ENCODE measurements at regions not wholly inside any gene's neighbourhood (a gene's known extent, or its start where the extent isn't known, plus 50 kb on each side); places are given as distances from the start of the nearest gene placed in this dataset.
A peak's percentile ranks its signal among the peaks of the same experiment; 100 is the strongest.

DNA sequence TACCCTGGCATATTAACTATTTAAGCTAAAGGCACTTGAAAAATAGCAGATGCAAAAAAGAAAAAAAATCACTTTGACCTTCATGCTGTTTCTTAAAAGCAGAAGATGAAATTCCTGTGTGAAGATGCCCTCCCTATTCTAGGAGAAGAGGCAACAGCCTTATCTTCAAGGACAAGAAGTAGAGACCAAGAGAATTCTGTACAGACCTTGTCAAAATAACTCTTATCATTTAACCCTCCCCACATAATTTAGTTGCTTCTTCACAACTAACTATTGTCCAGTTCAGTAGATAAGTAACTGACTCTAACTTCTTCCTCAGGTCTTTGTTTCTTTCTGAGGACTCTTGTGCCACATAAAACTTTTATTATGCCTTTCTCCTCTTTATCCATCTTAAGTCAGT is 72.0 kb upstream of the MARCHF10 start:
- DNase-seq, result no peak

DNA sequence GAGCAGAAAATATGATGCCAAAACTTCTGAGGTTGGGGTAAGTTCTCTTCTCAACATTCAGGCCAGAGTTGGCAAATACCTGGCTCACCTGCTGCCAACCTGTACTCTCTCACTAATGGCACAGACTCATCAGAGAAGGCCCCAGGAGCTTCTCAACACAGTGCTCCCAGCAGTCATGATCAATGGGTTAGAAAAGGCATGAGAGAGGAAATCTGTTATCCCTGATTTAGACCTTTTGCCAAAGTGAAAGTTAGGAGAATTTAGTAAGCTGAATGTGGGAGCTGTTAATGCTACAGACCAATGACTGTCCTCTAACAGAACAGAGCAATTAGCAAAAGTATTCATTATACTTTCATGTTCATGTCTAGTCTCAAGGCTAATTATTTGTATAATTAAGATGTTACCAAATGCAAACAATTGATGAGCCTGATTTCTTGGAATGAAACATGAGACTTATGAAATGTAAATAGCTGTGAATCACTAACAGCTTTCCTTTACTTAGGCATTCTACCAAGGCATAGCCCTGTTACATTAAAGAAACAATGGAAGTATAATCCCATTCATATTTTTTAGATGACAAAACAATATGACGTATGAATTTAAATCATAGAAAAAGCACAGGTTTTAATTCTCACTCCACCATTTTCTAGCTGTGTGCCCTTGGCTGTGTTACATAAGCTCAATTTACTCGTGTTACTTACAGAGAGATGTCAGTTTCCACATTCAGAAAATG is 68.7 kb upstream of the MARCHF10 start:
- DNase-seq, result no peak

DNA sequence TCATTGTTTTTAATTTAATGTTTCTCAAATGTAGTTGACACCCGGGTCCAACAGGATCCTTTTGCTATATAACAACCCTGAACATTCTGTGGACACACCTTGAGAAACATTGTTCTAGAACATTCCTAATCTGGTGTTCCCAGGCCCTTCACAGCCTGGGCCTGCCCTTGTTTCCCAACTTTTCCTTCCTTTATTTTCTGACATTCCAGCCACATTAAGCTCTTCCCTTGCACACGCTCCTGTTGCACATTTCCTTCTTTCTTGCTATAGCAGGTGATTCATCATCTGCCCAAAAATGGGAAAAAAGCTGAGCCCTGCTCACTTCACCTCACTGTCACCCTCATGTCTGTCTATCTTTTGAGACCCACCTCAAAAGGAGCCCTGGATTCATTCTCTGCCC is 67.9 kb upstream of the MARCHF10 start:
- no peak for DNase-seq

DNA sequence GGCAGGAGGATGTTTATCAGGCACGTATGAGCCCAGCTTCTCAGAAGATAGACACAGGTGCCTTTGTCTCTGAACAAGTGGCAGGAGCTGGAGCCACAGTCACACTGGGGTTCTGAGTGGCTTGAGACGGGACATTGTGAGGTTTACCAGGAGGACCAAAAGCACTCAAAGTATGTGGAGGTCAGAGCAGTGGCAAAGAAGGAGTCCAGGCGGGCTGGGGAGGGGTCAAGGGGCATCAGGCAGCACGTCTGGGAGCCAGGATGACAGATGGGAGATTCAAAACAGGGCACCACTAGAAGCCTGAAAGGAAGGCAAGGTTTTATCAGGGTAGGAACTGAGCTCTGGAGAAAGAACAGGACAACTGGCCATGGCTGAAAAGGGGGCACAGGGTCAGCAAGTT is 67.2 kb upstream of the MARCHF10 start:
- no peak for DNase-seq

DNA sequence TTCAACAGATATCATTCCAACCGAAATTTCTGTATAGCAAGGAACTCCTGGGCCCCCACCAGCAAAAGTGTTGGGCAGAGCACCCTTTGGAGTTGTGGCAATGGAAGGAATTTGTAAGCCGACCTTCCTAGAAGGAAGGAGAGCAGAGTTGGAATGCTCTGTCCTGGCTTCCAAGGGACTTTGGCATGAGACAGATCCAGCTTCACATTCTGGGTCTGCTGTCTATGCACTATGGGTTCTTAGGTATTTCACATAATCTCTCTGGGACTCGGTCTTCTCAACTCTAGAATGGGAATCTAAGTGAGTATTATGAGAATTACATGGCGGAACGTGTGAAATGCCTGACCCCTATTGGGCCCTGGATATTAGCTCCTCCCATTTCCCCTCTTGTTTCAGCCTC is 63.2 kb upstream of the MARCHF10 start:
- no peak for DNase-seq

DNA sequence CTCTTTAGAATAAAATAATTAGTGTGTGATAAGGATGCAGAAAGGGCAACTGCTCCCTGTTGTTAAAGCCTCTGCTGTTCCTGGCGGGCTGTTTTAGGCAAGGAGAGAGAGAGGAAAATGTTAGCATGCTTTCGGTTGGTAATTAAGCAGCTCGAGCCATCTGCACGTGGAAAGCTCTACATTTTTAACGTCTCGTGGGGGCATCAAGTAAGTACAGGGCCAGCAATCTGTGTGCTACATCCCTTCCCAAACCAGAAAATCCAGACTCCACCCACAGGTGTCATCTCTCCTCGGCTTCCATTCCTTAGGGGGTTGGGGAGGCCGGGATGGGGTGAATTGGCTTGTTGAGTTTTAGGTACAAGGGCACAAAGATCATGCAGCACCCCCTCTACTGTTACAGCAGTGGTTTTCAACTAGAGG is 62.4 kb upstream of the MARCHF10 start:
- DNase-seq, result peak; percentile 38

DNA sequence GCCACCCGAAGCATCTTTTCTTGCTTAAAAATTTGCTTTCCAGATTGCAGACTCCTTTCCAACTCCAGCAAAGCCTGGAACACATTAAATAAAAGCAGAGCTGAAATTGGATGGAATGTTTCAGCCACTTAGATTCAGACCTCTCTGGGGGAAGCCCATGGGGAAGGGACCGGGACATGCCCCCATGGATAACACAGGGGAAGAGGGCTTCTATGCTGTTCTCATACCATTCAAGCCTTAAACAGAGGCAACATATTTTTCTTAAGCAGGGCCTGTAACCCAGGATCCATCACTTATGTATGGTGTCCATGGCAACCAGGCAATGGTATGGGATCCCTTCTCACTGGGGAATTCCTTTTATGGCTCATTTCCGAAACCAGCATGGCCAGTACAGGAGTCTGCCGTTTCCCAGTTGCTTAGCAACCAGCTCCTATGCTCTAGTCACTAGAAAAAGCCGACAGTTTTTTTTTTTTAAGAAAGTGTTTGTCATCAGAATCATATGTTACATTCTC is 62.0 kb upstream of the MARCHF10 start:
- peak; percentile 45 for DNase-seq

DNA sequence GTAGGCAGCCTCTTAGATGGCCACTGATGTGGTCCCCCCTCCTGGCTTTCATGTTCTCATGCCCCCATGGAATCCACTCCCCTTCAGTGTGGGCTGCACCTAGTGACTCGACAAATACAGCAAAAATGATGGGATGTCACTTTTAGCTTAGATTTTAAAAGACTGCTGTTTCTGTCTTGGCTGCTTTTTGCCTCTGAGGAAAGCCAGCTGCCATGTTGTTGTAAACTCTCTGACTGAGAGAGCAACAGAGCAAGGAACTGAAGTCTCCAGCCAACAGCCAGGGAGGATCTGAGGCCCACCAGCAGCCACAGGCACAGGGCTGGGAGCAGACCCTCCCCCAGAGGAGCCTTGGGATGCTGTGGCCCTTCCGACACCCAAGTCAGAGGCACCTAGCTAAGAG is 60.6 kb upstream of the MARCHF10 start:
- DNase-seq, result no peak

DNA sequence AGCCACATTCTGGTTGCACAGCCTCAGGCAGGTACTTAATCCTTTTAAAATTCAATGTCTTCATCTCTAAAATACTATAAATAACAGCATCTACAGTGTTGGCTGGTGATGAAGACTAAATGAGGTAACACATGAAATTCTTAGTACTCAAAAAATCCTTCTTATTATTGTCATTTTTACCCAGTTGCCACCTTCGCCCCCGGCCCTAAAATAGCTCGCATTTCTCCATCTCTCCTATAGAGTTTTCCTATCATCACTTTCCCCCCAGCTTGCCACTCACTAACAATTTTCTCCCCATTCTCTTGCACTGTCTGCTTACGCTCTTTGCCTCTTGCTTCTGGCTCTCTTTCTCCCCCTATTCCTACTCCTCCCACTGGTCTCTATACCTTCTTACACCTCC is 59.9 kb upstream of the MARCHF10 start:
- DNase-seq, result no peak

DNA sequence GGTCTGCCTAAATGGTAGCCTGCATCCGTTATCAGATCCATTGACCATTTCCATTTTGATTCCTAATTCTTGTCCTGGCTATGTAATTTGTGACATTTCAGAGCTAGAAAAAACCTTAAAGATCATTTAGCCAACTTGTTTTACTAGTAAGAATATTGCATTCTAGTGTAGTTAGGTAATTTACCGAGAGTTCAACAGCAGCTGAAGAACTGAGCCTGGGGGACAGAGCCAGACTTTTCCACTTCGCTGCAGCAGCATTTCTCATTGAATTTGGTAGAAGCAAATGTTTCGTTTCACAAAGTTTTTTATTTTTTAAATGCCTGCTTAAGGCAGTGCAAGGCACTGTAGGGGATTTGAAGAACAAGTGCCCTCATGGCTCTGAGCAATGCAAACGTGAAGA is 59.2 kb upstream of the MARCHF10 start:
- DNase-seq, result no peak

DNA sequence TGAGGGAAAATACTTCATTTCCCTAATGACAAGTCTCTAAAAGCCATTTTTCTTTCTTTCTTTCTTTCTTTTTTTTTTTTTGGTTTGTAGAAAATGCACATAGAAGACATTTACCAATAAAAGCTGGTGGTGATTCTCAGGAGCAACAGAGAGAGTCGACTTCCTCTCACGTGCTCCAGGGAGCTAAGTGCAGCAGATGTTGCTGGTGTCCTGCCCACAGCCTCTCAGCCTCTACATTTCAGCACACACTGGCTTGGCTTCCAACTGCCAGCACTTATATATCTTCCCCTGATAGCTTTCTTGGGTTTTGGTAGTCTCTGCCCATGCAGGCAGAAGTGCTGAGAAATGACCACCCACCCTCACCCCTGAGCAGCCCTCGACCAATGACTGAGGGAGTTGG is 58.4 kb upstream of the MARCHF10 start:
- DNase-seq, result no peak

DNA sequence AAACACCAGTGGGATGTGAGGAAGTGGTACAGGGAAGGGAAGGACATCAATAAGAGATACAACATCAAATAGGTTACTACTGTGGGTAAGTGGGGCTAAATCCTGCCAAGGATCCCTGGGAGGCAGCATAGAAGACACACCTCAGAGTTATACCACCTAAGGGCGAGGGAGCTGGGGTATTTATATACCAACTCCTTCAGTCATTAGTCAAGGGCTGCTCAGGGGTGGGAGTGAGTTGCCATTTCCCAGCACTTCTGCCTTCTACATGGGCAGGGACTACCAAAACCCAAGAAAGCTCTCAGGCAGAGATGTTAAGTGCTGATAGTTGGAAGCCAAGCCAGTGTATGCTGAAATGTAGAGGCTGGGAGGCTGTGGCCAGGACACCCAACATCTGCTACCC is 57.5 kb upstream of the MARCHF10 start:
- no peak for DNase-seq

DNA sequence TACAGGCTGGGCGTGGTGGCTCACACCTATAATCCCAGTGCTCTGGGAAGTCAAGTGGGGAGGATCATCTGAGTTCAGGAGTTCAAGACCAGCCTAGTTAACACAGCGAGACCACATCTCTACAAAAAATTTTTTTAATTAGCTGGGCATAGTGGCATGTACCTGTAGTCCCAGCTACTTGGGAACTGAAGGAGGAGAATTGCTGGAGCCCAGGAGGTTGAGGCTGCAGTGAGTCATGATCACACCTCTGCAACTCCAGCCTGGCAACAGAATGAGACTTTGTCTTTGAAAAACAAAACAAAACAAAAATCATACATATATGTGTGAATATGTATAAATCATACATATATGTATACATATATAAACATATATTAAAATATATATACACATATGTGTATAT is 54.1 kb upstream of the MARCHF10 start:
- no peak for DNase-seq

DNA sequence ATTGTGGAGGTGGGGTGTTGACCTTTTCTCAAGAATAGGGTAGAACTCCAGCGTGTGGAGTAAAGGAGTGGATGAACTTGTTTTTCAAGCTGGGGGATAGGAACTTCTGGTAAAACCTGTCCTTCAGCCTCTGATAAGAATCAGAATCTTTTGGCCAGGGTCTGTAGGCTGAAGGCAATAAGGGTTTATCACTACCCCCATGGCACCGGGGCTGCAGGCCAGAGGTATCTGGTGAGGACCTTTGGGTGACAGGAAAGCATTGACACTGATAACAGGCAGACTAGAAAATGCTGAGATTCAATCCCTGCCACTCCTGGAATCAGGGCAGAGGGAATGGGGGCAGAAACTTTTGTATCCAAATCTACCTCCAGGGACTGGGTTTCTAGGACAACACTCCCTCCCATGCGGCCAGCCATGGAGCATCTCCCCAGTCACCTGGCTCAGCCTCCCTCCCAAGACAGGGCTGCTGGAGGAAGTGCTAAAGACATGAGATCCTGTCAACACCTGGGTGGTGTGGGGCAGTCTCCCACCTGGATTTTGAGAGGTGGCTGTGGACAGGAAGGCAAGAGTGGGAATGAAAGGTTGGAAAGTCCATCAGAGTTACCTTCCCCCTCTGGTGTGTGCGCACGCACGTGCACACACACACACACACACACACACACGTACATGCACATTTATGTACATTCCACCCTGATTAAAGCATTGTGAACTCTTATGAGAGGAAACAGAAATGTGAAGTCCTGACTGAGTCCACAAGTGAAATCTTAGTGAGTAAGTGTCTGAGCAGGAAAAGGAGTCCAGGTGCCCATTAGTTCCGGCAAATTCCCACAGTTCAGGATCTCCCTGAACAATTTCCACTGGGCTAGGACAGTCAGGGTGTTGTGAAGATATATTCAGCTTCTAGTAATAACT is 53.1 kb upstream of the MARCHF10 start:
- no peak for DNase-seq

DNA sequence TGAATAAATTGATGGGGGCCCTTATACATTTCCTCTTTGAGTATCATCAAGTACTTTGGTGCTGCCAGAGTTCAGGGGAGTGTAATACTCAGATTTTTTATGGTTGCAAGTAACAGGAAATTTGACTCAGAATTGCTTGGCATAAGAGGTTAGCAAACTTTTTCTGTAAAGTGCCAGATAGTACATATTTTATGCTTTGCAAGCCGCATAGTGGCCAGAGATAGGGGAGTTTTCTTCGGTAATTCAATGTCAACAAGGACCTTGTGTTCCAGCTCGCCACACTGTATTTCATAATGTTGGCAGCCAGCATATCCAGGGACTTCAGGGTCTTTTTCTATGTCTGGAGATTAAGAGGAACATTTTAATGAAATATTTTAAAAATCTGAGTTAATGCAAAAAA is 51.0 kb upstream of the MARCHF10 start:
- DNase-seq, result no peak

Data from left hindlimb (tissue), 1 donor.